Right atrium auricular region (tissue), 2 donors: ENCODE measurements at regions not wholly inside any gene's neighbourhood (a gene's known extent, or its start where the extent isn't known, plus 50 kb on each side); places are given as distances from the start of the nearest gene placed in this dataset.
A peak's percentile ranks its signal among the peaks of the same experiment; 100 is the strongest.

Experiments used
- DNase-seq: peaks from one replicate; pipeline ENCODE4 v3.0.0-alpha.2; 2019; ENCODE audit warnings: low spot score
- H3K27ac ChIP-seq, 2 donors: fragments of 200-600 bp; sonication (generic); 1 replicate in 1 of 2; 2 replicates in 1 of 2; pipeline ENCODE4 v1.5.1; 2016 to 2019
- H3K27me3 ChIP-seq, 2 donors: fragments of 200-600 bp; sonication (generic); one replicate each; pipeline versions ENCODE4 v1.5.1 to v1.6.0; 2017 to 2019
- H3K36me3 ChIP-seq: fragments of 200-600 bp; sonication (generic); one replicate; pipeline ENCODE4 v1.5.1; 2016
- H3K4me1 ChIP-seq, 2 donors: fragments of 200-600 bp; sonication (generic); one replicate each; pipeline versions ENCODE4 v1.5.1 to v1.6.0; 2017 to 2019
- H3K4me3 ChIP-seq, 2 donors: fragments of 200-600 bp; sonication (generic); 1 replicate in 1 of 2; 2 replicates in 1 of 2; pipeline ENCODE4 v1.5.1; 2017 to 2019; ENCODE audit warnings: mild to moderate bottlenecking in 1 of 2, moderate library complexity in 1 of 2
- H3K9me3 ChIP-seq, 2 donors: fragments of 200-600 bp; sonication (generic); one replicate each; pipeline ENCODE4 v1.5.1; 2019
- CTCF ChIP-seq, 2 donors: fragments of 200-600 bp; sonication (generic); IDR thresholded peaks; one replicate each; pipeline ENCODE4 v1.5.1; 2019; ENCODE audit warnings: antibody characterized with exemption in 2 of 2

GRCh38 chr21:39034590-39035536 is 148.4 kb downstream of the PSMG1 start:
- DNase-seq = no peak
- no peak for TF ChIP-seq CTCF (IDR thresholded peaks at IDR 0.05)
- H3K4me3 ChIP-seq = no peak overlapping the region
- H3K27me3 ChIP-seq = no peaks in the 10 kb centered on the region
- H3K4me1 ChIP-seq = peaks cover 0 to 27% of the 10 kb centered on the region in 2 donors
- peak overlapping the region; percentile 26 to 52 for H3K27ac ChIP-seq
- H3K9me3 ChIP-seq = no peaks in the 10 kb centered on the region
- H3K36me3 ChIP-seq = no peaks in the 10 kb centered on the region

GRCh38 chr21:39033878-39034589 is 149.2 kb downstream of the PSMG1 start:
- Histone ChIP-seq H3K9me3 (no peaks in the 10 kb centered on the region), H3K4me3 (no peak overlapping the region), H3K27ac (peak overlapping the region; percentile 26 to 52), H3K4me1 (peaks cover 0 to 34% of the 10 kb centered on the region in 2 donors), H3K27me3 (no peaks in the 10 kb centered on the region), H3K36me3 (no peaks in the 10 kb centered on the region)
- TF ChIP-seq CTCF (IDR thresholded peaks at IDR 0.05) = no peak
- peak; percentile 72 for DNase-seq

GRCh38 chr21:39029900-39030884 is 153.1 kb downstream of the PSMG1 start:
- H3K4me1 ChIP-seq = peaks cover 0 to 40% of the 10 kb centered on the region in 2 donors
- no peaks in the 10 kb centered on the region for H3K9me3 ChIP-seq
- H3K4me3 ChIP-seq = no peak overlapping the region
- H3K36me3 ChIP-seq = no peaks in the 10 kb centered on the region
- H3K27ac ChIP-seq = no peak overlapping the region
- no peak for DNase-seq
- H3K27me3 ChIP-seq = no peaks in the 10 kb centered on the region
- no peak for TF ChIP-seq CTCF (IDR thresholded peaks at IDR 0.05)

DNA sequence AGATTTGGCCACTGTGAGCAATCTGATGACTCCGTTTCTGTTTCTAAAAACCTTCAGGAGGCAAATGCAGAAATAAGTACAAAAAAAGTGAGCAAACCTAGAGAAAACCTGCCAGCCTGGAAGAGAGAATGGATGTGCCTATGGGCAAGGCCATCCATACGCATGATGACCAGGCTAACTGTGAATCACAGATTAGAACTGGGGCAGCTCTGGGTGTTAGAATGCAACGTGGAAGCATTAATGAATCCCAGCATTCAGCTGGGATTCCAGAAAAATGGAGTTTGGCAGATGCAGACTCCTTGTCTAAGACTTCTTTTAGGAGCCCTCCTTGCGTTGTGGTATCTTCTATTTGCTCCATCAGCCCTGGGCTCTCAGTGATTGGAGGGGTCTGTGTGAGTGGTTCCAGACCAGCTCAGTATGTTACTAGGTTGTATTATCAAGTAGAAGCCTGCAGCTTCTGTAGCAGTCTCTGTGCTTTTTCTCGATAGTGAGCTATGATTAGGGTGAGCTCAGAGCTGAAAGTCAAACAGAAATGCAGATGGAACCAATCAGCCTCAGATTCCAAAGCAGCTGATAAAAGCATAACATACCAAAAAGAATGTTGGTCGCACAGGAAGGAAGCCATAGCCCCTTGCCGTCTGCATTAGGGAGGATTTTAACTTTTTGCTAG is 154.0 kb downstream of the PSMG1 start:
- no peak overlapping the region for H3K27ac ChIP-seq
- H3K4me1 ChIP-seq = peaks cover 0 to 32% of the 10 kb centered on the region in 2 donors
- no peaks in the 10 kb centered on the region for H3K9me3 ChIP-seq
- no peaks in the 10 kb centered on the region for H3K27me3 ChIP-seq
- TF ChIP-seq CTCF (IDR thresholded peaks at IDR 0.05) = no peak
- DNase-seq = no peak
- H3K4me3 ChIP-seq = no peak overlapping the region
- H3K36me3 ChIP-seq = no peaks in the 10 kb centered on the region

DNA sequence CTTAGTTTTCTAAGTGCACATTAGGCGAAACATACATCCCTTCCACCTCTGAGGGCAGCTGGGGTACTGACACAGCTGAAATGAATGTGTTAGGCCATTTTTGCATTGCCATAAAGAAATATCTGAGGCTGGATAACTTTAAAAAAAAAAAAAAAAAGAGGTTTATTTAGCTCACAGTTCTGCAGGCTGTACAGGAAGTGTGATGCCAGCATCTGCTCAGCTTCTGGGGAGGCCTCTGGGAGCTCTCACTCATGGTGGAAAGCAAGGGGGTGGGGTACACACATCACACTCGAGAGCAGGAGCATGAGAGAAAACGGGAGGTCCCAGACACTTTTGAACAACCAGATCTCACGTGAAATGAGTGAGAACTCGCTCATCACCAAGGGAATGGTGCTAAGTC is 158.1 kb downstream of the PSMG1 start:
- TF ChIP-seq CTCF (IDR thresholded peaks at IDR 0.05) = no peak
- no peak for DNase-seq
- peaks cover 0 to 53% of the 10 kb centered on the region in 2 donors for H3K4me1 ChIP-seq
- no peaks in the 10 kb centered on the region for H3K36me3 ChIP-seq
- H3K27me3 ChIP-seq = no peaks in the 10 kb centered on the region
- H3K27ac ChIP-seq = no peak overlapping the region
- H3K4me3 ChIP-seq = no peak overlapping the region
- H3K9me3 ChIP-seq = no peaks in the 10 kb centered on the region
